Activated B cell treated with CpG ODN at 0.5 μM for 24 hours (primary cell): ENCODE measurements at regions not wholly inside any gene's neighbourhood (a gene's known extent, or its start where the extent isn't known, plus 50 kb on each side); places are given as distances from the start of the nearest gene placed in this dataset.

Source experiments
- ATAC-seq: fragments of 200-7000 bp; cut with Tn5 transposase; one replicate; pipeline ENCODE4 v1.10.0; 2021; ENCODE audit warnings: low read depth, mild to moderate bottlenecking, moderate library complexity
- CTCF ChIA-PET: fragments of 350-600 bp; sonication (Branson Sonifier 250); formaldehyde crosslinking; loops from one replicate; lab custom pipeline; 2021; ENCODE audit warnings: antibody characterized with exemption; lab: Charles Lee
- POLR2A ChIA-PET: fragments of 350-600 bp; sonication (Branson Sonifier 250); formaldehyde crosslinking; loops from one replicate; lab custom pipeline; 2021; ENCODE audit warnings: antibody characterized with exemption; lab: Charles Lee
- DNase-seq: peaks from one replicate; pipeline ENCODE4 v3.0.0; 2022
- H3K27ac Mint-ChIP-seq: one replicate; pipeline ENCODE4 v1.8.0; 2020; ENCODE audit warnings: mixed read lengths
- H3K27me3 Mint-ChIP-seq: one replicate; pipeline ENCODE4 v1.8.0; 2021; ENCODE audit warnings: mixed read lengths
- H3K36me3 Mint-ChIP-seq: one replicate; pipeline ENCODE4 v1.8.0; 2021; ENCODE audit warnings: low read depth, mixed read lengths
- H3K4me1 Mint-ChIP-seq: one replicate; pipeline ENCODE4 v1.8.0; 2021; ENCODE audit warnings: mixed read lengths
- H3K4me3 Mint-ChIP-seq: one replicate; pipeline ENCODE4 v1.8.0; 2020; ENCODE audit warnings: mild to moderate bottlenecking, mixed read lengths
- H3K9me3 Mint-ChIP-seq: one replicate; pipeline ENCODE4 v1.8.0; 2020; ENCODE audit warnings: mixed read lengths
- CTCF ChIP-seq: fragments of 200-600 bp; IDR thresholded peaks from one replicate; pipeline ENCODE4 v1.8.0; 2022; ENCODE audit warnings: antibody characterized with exemption, mild to moderate bottlenecking
- intact Hi-C: fragments of 100-400 bp; cut with micrococcal nuclease; formaldehyde crosslinking; loops from one replicate; pipeline ENCODE4 v1.15.1; 2024

GRCh38 chr11:79896258-79896657, 455.4 kb upstream of the TENM4 start:
- H3K27ac Mint-ChIP-seq: no peak overlapping the region
- no peaks in the 10 kb centered on the region for H3K27me3 Mint-ChIP-seq
- H3K4me3 Mint-ChIP-seq: no peak overlapping the region
- no peaks in the 10 kb centered on the region for H3K9me3 Mint-ChIP-seq
- ATAC-seq (no peak), DNase-seq (no peak)
- no peaks in the 10 kb centered on the region for H3K4me1 Mint-ChIP-seq
- intact Hi-C loops: no loop called here
- H3K36me3 Mint-ChIP-seq: no peaks in the 10 kb centered on the region
- TF ChIP-seq CTCF: no peak
- POLR2A ChIA-PET: no interaction called here
- CTCF ChIA-PET: no interaction called here

GRCh38 chr11:79894111-79894510, 453.3 kb upstream of the TENM4 start:
- intact Hi-C loops: no loop called here
- ChIA-PET POLR2A (no interaction called here), CTCF (no interaction called here)
- H3K27ac Mint-ChIP-seq: no peak overlapping the region
- ATAC-seq (no peak), DNase-seq (no peak)
- TF ChIP-seq CTCF: no peak
- no peaks in the 10 kb centered on the region for H3K36me3 Mint-ChIP-seq
- H3K4me3 Mint-ChIP-seq: no peak overlapping the region
- H3K4me1 Mint-ChIP-seq: no peaks in the 10 kb centered on the region
- no peaks in the 10 kb centered on the region for H3K27me3 Mint-ChIP-seq
- no peaks in the 10 kb centered on the region for H3K9me3 Mint-ChIP-seq

DNA sequence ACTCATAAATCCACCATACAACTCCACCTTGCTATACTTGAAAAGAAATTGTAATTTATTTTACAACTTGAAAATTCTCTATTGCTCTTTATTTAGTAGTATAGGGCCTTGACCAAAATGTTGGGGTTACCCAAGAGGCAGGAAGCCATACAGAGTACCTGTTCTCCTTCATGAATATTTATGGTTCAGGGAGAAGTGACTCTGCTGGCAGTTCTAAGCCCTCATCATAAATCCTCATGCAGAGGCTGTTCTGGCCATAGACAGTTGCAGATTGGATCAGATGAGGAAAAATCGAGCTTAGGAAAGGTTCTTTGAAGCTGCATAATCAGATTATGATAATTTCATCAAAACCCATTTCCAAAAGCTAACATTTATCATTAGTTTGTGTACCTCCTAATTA, 449.4 kb upstream of the TENM4 start:
- intact Hi-C loops: no loop called here
- Mint-ChIP-seq H3K4me1 (no peaks in the 10 kb centered on the region), H3K27me3 (no peaks in the 10 kb centered on the region), H3K4me3 (no peak overlapping the region), H3K36me3 (no peaks in the 10 kb centered on the region), H3K9me3 (no peaks in the 10 kb centered on the region), H3K27ac (no peak overlapping the region)
- POLR2A ChIA-PET: no interaction called here
- DNase-seq (no peak), ATAC-seq (no peak)
- TF ChIP-seq CTCF: no peak
- CTCF ChIA-PET: no interaction called here

- ChIA-PET POLR2A (no interaction called here), CTCF (no interaction called here)
- ATAC-seq (no peak), DNase-seq (no peak)
- Mint-ChIP-seq H3K27ac (no peak overlapping the region), H3K9me3 (peaks cover 13% of the 10 kb centered on the region), H3K4me3 (no peak overlapping the region), H3K36me3 (no peaks in the 10 kb centered on the region), H3K27me3 (no peaks in the 10 kb centered on the region), H3K4me1 (no peaks in the 10 kb centered on the region)
- TF ChIP-seq CTCF: no peak
- intact Hi-C loops: no loop called here
Observed at GRCh38 chr11:79864882-79865281, 424.1 kb upstream of the TENM4 start.

- Mint-ChIP-seq H3K4me1 (no peaks in the 10 kb centered on the region), H3K27ac (no peak overlapping the region), H3K36me3 (no peaks in the 10 kb centered on the region), H3K4me3 (no peak overlapping the region), H3K27me3 (no peaks in the 10 kb centered on the region), H3K9me3 (peaks cover 5% of the 10 kb centered on the region)
- no peak for ATAC-seq
- CTCF ChIA-PET: no interaction called here
- TF ChIP-seq CTCF: no peak
- DNase-seq: no peak
- intact Hi-C loops: no loop called here
- POLR2A ChIA-PET: no interaction called here
Observed at GRCh38 chr11:79860336-79860735, 419.5 kb upstream of the TENM4 start.
